ENCODE measurements at regions not wholly inside any gene's neighbourhood (a gene's known extent, or its start where the extent isn't known, plus 50 kb on each side); places are given as distances from the start of the nearest gene placed in this dataset.

- Mint-ChIP-seq H3K9me3 (no peaks in the 10 kb centered on the region), H3K4me1 (no peaks in the 10 kb centered on the region), H3K4me3 (no peak overlapping the region), H3K27ac (no peak overlapping the region), H3K36me3 (no peaks in the 10 kb centered on the region), H3K27me3 (peaks cover 3 to 13% of the 10 kb centered on the region in 2 donors)
- WGBS (ENCODE audit: insufficient coverage) = 53% methylated on average over 3 of the region's 7 CpGs
- Histone ChIP-seq H3K27me3 (replicated peaks in 1 of 2; ENCODE audit: control insufficient read depth in 2 of 2, extremely low read depth in 1 of 2, insufficient read depth in 2 of 2, low read length in 1 of 2) (peaks cover 0 to 39% of the 10 kb centered on the region in 2 experiments), H3K36me3 (ENCODE audit: control insufficient read depth in 2 of 2, extremely low read depth in 1 of 2, insufficient read depth in 1 of 2, low read length in 1 of 2) (no peaks in the 10 kb centered on the region), H3K4me3 (ENCODE audit: control insufficient read depth in 1 of 2, extremely low read depth in 1 of 2, low read length in 1 of 2) (no peak overlapping the region), H3K27ac (ENCODE audit: low read length) (no peak overlapping the region), H3K9me3 (no peaks in the 10 kb centered on the region), H3K4me1 (ENCODE audit: control insufficient read depth in 1 of 2, extremely low read depth in 1 of 2, insufficient read depth in 2 of 2, low read length in 2 of 2) (no peaks in the 10 kb centered on the region)
- ChIA-PET CTCF (no interaction called here), POLR2A (no interaction called here)
- DNase-seq (no peak), ATAC-seq (replicated peaks in 1 of 4) (no peak)
Measured at GRCh38 chr4:1497189-1497801, 91.1 kb upstream of the NKX1-1 start.

GRCh38 chr4:1496116-1496642, 89.9 kb upstream of the NKX1-1 start:
- CTCF ChIA-PET = no interaction called here
- H3K27ac ChIP-seq (ENCODE audit: low read length) = no peak overlapping the region
- WGBS (ENCODE audit: insufficient coverage) = 66% methylated on average over 7 of the region's 9 CpGs

GRCh38 chr4:1495416-1496115, 89.3 kb upstream of the NKX1-1 start:
- peaks cover 0 to 54% of the 10 kb centered on the region in 2 experiments for H3K27me3 ChIP-seq (replicated peaks in 1 of 2; ENCODE audit: control insufficient read depth in 2 of 2, extremely low read depth in 1 of 2, insufficient read depth in 2 of 2, low read length in 1 of 2)
- WGBS (ENCODE audit: insufficient coverage) = 78% methylated on average over 29 of the region's 34 CpGs
- no peak for ATAC-seq (replicated peaks in 1 of 4)
- Mint-ChIP-seq H3K4me3 (no peak overlapping the region), H3K4me1 (no peaks in the 10 kb centered on the region), H3K27ac (no peak overlapping the region), H3K27me3 (peaks cover 3 to 15% of the 10 kb centered on the region in 2 donors), H3K36me3 (no peaks in the 10 kb centered on the region), H3K9me3 (no peaks in the 10 kb centered on the region)
- no peak overlapping the region for H3K27ac ChIP-seq (ENCODE audit: low read length)
- H3K4me3 ChIP-seq (ENCODE audit: control insufficient read depth in 1 of 2, extremely low read depth in 1 of 2, low read length in 1 of 2) = no peak overlapping the region
- DNase-seq = no peak
- no peaks in the 10 kb centered on the region for H3K36me3 ChIP-seq (ENCODE audit: control insufficient read depth in 2 of 2, extremely low read depth in 1 of 2, insufficient read depth in 1 of 2, low read length in 1 of 2)
- no peaks in the 10 kb centered on the region for H3K4me1 ChIP-seq (ENCODE audit: control insufficient read depth in 1 of 2, extremely low read depth in 1 of 2, insufficient read depth in 2 of 2, low read length in 2 of 2)
- ChIA-PET POLR2A (interaction anchor here in 1 of 2 donors (0.6 kb wide), 1 partner anchor 546 kb away, joined by 3 read pairs; no protein-coding TSS in a partner anchor), CTCF (no interaction called here)
- no peaks in the 10 kb centered on the region for H3K9me3 ChIP-seq

More at GRCh38 chr4:1496116-1496642, 89.9 kb upstream of the NKX1-1 start:
- no peaks in the 10 kb centered on the region for H3K4me1 Mint-ChIP-seq
- ATAC-seq (replicated peaks in 1 of 4) (no peak), DNase-seq (peak in 1 of 35 experiments; percentile 2)
- H3K4me3 Mint-ChIP-seq = no peak overlapping the region
- H3K36me3 Mint-ChIP-seq = no peaks in the 10 kb centered on the region
- H3K27ac Mint-ChIP-seq = no peak overlapping the region
- Histone ChIP-seq H3K4me1 (ENCODE audit: control insufficient read depth in 1 of 2, extremely low read depth in 1 of 2, insufficient read depth in 2 of 2, low read length in 2 of 2) (no peaks in the 10 kb centered on the region), H3K36me3 (ENCODE audit: control insufficient read depth in 2 of 2, extremely low read depth in 1 of 2, insufficient read depth in 1 of 2, low read length in 1 of 2) (no peaks in the 10 kb centered on the region), H3K9me3 (no peaks in the 10 kb centered on the region), H3K4me3 (ENCODE audit: control insufficient read depth in 1 of 2, extremely low read depth in 1 of 2, low read length in 1 of 2) (no peak overlapping the region), H3K27me3 (replicated peaks in 1 of 2; ENCODE audit: control insufficient read depth in 2 of 2, extremely low read depth in 1 of 2, insufficient read depth in 2 of 2, low read length in 1 of 2) (peaks cover 0 to 51% of the 10 kb centered on the region in 2 experiments)
- H3K27me3 Mint-ChIP-seq = peaks cover 3 to 14% of the 10 kb centered on the region in 2 donors
- POLR2A ChIA-PET = interaction anchor here in 1 of 2 donors (0.6 kb wide), 1 partner anchor 547 kb away, joined by 3 read pairs; no protein-coding TSS in a partner anchor
- no peaks in the 10 kb centered on the region for H3K9me3 Mint-ChIP-seq

- Histone ChIP-seq H3K4me3 (ENCODE audit: control insufficient read depth in 1 of 2, extremely low read depth in 1 of 2, low read length in 1 of 2) (no peak overlapping the region), H3K4me1 (ENCODE audit: control insufficient read depth in 1 of 2, extremely low read depth in 1 of 2, insufficient read depth in 2 of 2, low read length in 2 of 2) (no peaks in the 10 kb centered on the region), H3K9me3 (no peaks in the 10 kb centered on the region), H3K27me3 (replicated peaks in 1 of 2; ENCODE audit: control insufficient read depth in 2 of 2, extremely low read depth in 1 of 2, insufficient read depth in 2 of 2, low read length in 1 of 2) (peaks cover 0 to 57% of the 10 kb centered on the region in 2 experiments), H3K36me3 (ENCODE audit: control insufficient read depth in 2 of 2, extremely low read depth in 1 of 2, insufficient read depth in 1 of 2, low read length in 1 of 2) (no peaks in the 10 kb centered on the region), H3K27ac (ENCODE audit: low read length) (no peak overlapping the region)
- H3K27me3 Mint-ChIP-seq = peaks cover 3 to 18% of the 10 kb centered on the region in 2 donors
- no peaks in the 10 kb centered on the region for H3K36me3 Mint-ChIP-seq
- H3K27ac Mint-ChIP-seq = no peak overlapping the region
- CTCF ChIA-PET = no interaction called here
- 78% methylated on average over 21 of the region's 37 CpGs for WGBS (ENCODE audit: insufficient coverage)
- no peak overlapping the region for H3K4me3 Mint-ChIP-seq
- DNase-seq (no peak), ATAC-seq (replicated peaks in 1 of 4) (no peak)
- H3K9me3 Mint-ChIP-seq = no peaks in the 10 kb centered on the region
- no peaks in the 10 kb centered on the region for H3K4me1 Mint-ChIP-seq
- POLR2A ChIA-PET = no interaction called here
Measured at GRCh38 chr4:1494416-1495315, 88.4 kb upstream of the NKX1-1 start.

GRCh38 chr4:1493540-1494287, 87.5 kb upstream of the NKX1-1 start:
- DNase-seq = no peak

More at GRCh38 chr4:1493540-1494287, 87.5 kb upstream of the NKX1-1 start:
- Histone ChIP-seq H3K4me1 (ENCODE audit: control insufficient read depth in 1 of 2, extremely low read depth in 1 of 2, insufficient read depth in 2 of 2, low read length in 2 of 2) (no peaks in the 10 kb centered on the region), H3K27ac (ENCODE audit: low read length) (no peak overlapping the region), H3K36me3 (ENCODE audit: control insufficient read depth in 2 of 2, extremely low read depth in 1 of 2, insufficient read depth in 1 of 2, low read length in 1 of 2) (no peaks in the 10 kb centered on the region), H3K4me3 (ENCODE audit: control insufficient read depth in 1 of 2, extremely low read depth in 1 of 2, low read length in 1 of 2) (no peak overlapping the region), H3K9me3 (no peaks in the 10 kb centered on the region), H3K27me3 (replicated peaks in 1 of 2; ENCODE audit: control insufficient read depth in 2 of 2, extremely low read depth in 1 of 2, insufficient read depth in 2 of 2, low read length in 1 of 2) (peaks cover 0 to 67% of the 10 kb centered on the region in 2 experiments)
- 82% methylated on average over 22 of the region's 28 CpGs for WGBS (ENCODE audit: insufficient coverage)
- Mint-ChIP-seq H3K4me3 (no peak overlapping the region), H3K9me3 (no peaks in the 10 kb centered on the region), H3K4me1 (no peaks in the 10 kb centered on the region), H3K27ac (no peak overlapping the region), H3K36me3 (no peaks in the 10 kb centered on the region), H3K27me3 (peaks cover 3 to 21% of the 10 kb centered on the region in 2 donors)
- no peak for ATAC-seq (replicated peaks in 1 of 4)
- POLR2A ChIA-PET = no interaction called here
- CTCF ChIA-PET = no interaction called here
